ENCODE measurements at regions not wholly inside any gene's neighbourhood (a gene's known extent, or its start where the extent isn't known, plus 50 kb on each side); places are given as distances from the start of the nearest gene placed in this dataset.

- Mint-ChIP-seq H3K36me3 (ENCODE audit: low read depth) (peaks cover 2% of the 10 kb centered on the region), H3K4me1 (ENCODE audit: low read depth) (no peaks in the 10 kb centered on the region), H3K9me3 (peaks cover 21% of the 10 kb centered on the region), H3K4me3 (no peak overlapping the region), H3K27ac (no peak overlapping the region), H3K27me3 (ENCODE audit: low read depth) (peaks cover 9% of the 10 kb centered on the region)
Measured at GRCh38 chr11:10914050-10914449, 56.2 kb upstream of the ZBED5 start.

DNA sequence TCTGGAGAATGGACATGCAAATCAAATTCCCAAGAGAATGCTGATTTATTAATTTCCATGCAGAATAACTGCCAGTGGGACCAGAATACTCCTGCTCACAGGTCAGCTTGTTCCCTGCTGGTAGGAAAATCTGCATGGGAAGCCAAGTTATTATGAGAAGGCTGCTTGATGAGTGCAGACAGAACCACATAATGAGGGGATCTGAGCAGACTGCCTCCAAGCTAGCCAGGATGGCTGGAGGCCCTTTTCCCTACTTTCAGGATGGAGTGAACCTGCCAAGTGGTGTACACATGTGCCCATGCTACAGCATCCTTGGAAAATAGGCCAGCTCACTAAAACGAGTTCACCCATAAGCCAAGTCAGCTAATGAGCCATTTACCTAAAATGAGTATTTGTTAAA lies 55.2 kb upstream of the ZBED5 start:
- H3K27me3 Mint-ChIP-seq (ENCODE audit: low read depth) = peaks cover 9% of the 10 kb centered on the region
- H3K9me3 Mint-ChIP-seq = peaks cover 13% of the 10 kb centered on the region
- no peak overlapping the region for H3K27ac Mint-ChIP-seq
- H3K36me3 Mint-ChIP-seq (ENCODE audit: low read depth) = peaks cover 1% of the 10 kb centered on the region
- no peak overlapping the region for H3K4me3 Mint-ChIP-seq
- no peaks in the 10 kb centered on the region for H3K4me1 Mint-ChIP-seq (ENCODE audit: low read depth)

GRCh38 chr11:10911907-10912306 lies 54.1 kb upstream of the ZBED5 start:
- Mint-ChIP-seq H3K9me3 (peaks cover 7% of the 10 kb centered on the region), H3K4me3 (no peak overlapping the region), H3K36me3 (ENCODE audit: low read depth) (no peaks in the 10 kb centered on the region), H3K27ac (no peak overlapping the region), H3K4me1 (ENCODE audit: low read depth) (no peaks in the 10 kb centered on the region), H3K27me3 (ENCODE audit: low read depth) (peaks cover 9% of the 10 kb centered on the region)

GRCh38 chr11:10909141-10909883 lies 51.5 kb upstream of the ZBED5 start:
- Mint-ChIP-seq H3K27me3 (ENCODE audit: low read depth) (peaks cover 19% of the 10 kb centered on the region), H3K9me3 (no peaks in the 10 kb centered on the region), H3K36me3 (ENCODE audit: low read depth) (no peaks in the 10 kb centered on the region), H3K4me3 (no peak overlapping the region), H3K4me1 (ENCODE audit: low read depth) (no peaks in the 10 kb centered on the region), H3K27ac (no peak overlapping the region)

DNA sequence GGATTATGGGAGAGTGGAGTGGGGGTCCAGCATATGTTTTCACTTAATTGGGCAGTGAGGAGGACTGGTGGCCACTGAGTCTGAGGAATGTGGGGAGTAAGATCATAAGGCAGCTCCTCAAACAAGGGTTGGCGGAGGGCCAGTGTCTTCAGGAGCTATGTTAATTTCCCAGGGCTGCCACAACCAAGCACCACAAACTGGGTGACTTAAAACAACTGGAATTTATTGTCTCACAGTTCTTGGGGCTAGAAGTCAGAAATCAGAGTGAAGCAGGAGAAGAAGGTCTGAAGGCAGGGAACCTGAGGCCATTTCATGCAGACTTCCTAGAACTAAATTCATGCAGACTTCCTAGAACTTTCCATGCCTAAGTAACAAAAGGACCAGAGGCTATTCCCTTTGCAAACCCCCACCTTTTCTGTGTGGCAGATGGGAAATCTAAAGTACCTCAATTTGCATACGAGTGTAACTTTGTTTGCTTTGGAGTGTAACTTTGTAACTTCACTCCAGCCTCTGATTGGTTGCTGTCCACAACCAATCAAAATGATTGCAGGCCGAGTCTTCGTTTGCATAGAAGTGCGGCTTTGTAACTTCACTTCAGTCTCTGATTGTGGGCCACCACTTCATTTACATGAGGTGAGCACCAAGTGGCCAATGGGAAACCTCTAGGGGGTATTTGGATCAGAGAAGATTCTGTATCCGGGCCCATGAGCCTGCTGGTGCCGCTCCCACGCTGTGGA lies 50.5 kb upstream of the ZBED5 start:
- Mint-ChIP-seq H3K9me3 (no peaks in the 10 kb centered on the region), H3K4me3 (no peak overlapping the region), H3K4me1 (ENCODE audit: low read depth) (no peaks in the 10 kb centered on the region), H3K27ac (no peak overlapping the region), H3K36me3 (ENCODE audit: low read depth) (no peaks in the 10 kb centered on the region), H3K27me3 (ENCODE audit: low read depth) (peaks cover 19% of the 10 kb centered on the region)
